Kidney (tissue), 13 donors: ENCODE measurements at regions not wholly inside any gene's neighbourhood (a gene's known extent, or its start where the extent isn't known, plus 50 kb on each side); places are given as distances from the start of the nearest gene placed in this dataset.

ENCODE experiments used
- DNase-seq, 5 donors: peaks; one replicate each; pipeline ENCODE4 v3.0.0-alpha.2; 2013 to 2020
- FAIRE-seq: peaks from 2 replicates; lab custom pipeline; 2012; peaks lifted over from hg19 to GRCh38; lab: Jason Lieb, UNC
- H3K27ac ChIP-seq, 2 donors: one replicate each; pipeline ENCODE4 v1.7.0; 2013; ENCODE audit warnings: low read depth in 2 of 2, low read length in 2 of 2, inconsistent platforms in 1 of 2
- H3K27me3 ChIP-seq: one replicate; pipeline ENCODE4 v1.7.1; 2013; ENCODE audit warnings: low read length, inconsistent platforms; ENCODE audit not compliant: control insufficient read depth, insufficient read depth
- H3K36me3 ChIP-seq, 3 donors: one replicate each; pipeline versions ENCODE4 v1.7.0 to v1.7.1; 2013; ENCODE audit warnings: low read length in 3 of 3, control low read depth in 1 of 3, inconsistent platforms in 1 of 3; ENCODE audit not compliant: insufficient read depth in 3 of 3, control insufficient read depth in 2 of 3
- H3K4me1 ChIP-seq, 3 donors: one replicate each; pipeline versions ENCODE4 v1.7.0 to v1.7.1; 2013; ENCODE audit warnings: low read length in 3 of 3, inconsistent platforms in 1 of 3, low read depth in 1 of 3; ENCODE audit not compliant: control insufficient read depth in 2 of 3, insufficient read depth in 2 of 3
- H3K4me3 ChIP-seq, 3 donors: one replicate each; pipeline versions ENCODE4 v1.7.0 to v1.8.1; 2013; ENCODE audit warnings: low read length in 3 of 3, control low read depth in 1 of 3, inconsistent platforms in 1 of 3
- H3K9ac ChIP-seq, 3 donors: one replicate each; pipeline versions ENCODE4 v1.7.0 to v1.7.1; 2013; ENCODE audit warnings: low read length in 3 of 3, control low read depth in 1 of 3, inconsistent platforms in 1 of 3
- H3K9me3 ChIP-seq, 3 donors: one replicate each; pipeline versions ENCODE4 v1.7.0 to v1.7.1; 2013; ENCODE audit warnings: low read length in 3 of 3, control low read depth in 1 of 3, inconsistent platforms in 1 of 3; ENCODE audit not compliant: control insufficient read depth in 2 of 3, insufficient read depth in 1 of 3
- intact Hi-C: fragments of 100-400 bp; cut with DNase I; formaldehyde crosslinking; loops from one replicate; pipeline ENCODE4 v1.11.1; 2022
- TF ChIP-seq, protein P1 (sequence below): IDR thresholded peaks from 3 replicates; pipeline ENCODE4 v1.5.1; 2012; ENCODE audit warnings: mild to moderate bottlenecking, moderate library complexity, borderline replicate concordance; ENCODE audit not compliant: insufficient read depth; ENCODE audit errors: extremely low read depth
- donor health status: control.
- donor health status: control.
- donor health status: control.
- donor health status: control.
- donor health status: control.
- donor health status: DM: yes; HTN: yes; CAD: no.
- donor health status: Normal renal cell carcinoma (clear cell type).

- Histone ChIP-seq H3K4me1 (no peaks in the 10 kb centered on the region), H3K36me3 (no peaks in the 10 kb centered on the region), H3K27me3 (no peaks in the 10 kb centered on the region), H3K9me3 (no peaks in the 10 kb centered on the region), H3K9ac (no peak overlapping the region), H3K27ac (no peak overlapping the region), H3K4me3 (no peak overlapping the region)
- FAIRE-seq: no peak
- no peak for DNase-seq
- TF ChIP-seq, protein P1, sequence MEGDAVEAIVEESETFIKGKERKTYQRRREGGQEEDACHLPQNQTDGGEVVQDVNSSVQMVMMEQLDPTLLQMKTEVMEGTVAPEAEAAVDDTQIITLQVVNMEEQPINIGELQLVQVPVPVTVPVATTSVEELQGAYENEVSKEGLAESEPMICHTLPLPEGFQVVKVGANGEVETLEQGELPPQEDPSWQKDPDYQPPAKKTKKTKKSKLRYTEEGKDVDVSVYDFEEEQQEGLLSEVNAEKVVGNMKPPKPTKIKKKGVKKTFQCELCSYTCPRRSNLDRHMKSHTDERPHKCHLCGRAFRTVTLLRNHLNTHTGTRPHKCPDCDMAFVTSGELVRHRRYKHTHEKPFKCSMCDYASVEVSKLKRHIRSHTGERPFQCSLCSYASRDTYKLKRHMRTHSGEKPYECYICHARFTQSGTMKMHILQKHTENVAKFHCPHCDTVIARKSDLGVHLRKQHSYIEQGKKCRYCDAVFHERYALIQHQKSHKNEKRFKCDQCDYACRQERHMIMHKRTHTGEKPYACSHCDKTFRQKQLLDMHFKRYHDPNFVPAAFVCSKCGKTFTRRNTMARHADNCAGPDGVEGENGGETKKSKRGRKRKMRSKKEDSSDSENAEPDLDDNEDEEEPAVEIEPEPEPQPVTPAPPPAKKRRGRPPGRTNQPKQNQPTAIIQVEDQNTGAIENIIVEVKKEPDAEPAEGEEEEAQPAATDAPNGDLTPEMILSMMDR: no peak
- intact Hi-C loops: no loop called here
These were observed 298.1 kb upstream of the THBS1 start for GRCh38 chr15:39282663-39283208.

- H3K27ac ChIP-seq: no peak overlapping the region
- no peak for FAIRE-seq
- no peak for DNase-seq
- no peak overlapping the region for H3K9ac ChIP-seq
- no peaks in the 10 kb centered on the region for H3K36me3 ChIP-seq
- intact Hi-C loops: no loop called here
- H3K27me3 ChIP-seq: no peaks in the 10 kb centered on the region
- H3K9me3 ChIP-seq: no peaks in the 10 kb centered on the region
- H3K4me3 ChIP-seq: no peak overlapping the region
- no peaks in the 10 kb centered on the region for H3K4me1 ChIP-seq
- TF ChIP-seq, protein P1: no peak
These were observed 297.3 kb upstream of the THBS1 start for GRCh38 chr15:39283531-39283930.

DNA sequence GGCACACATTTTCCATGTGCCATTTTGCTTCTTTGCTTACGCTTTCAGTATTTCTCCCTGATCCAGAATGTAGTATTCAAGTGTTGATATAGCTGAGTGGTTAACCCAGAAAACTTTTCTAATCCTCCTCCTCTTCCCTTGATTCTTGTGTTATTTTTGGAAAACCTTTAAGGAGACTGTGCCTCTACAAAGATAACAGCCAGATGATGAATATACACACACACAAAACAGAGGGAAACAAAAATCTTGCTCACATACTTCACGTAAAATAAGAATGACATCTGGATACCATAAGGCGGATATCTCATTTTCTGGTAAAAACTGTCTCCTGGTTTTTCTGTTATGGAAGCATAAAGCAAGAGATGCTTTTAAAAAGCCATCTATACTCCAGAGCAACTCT lies 295.8 kb upstream of the THBS1 start:
- H3K27me3 ChIP-seq: no peaks in the 10 kb centered on the region
- no peak overlapping the region for H3K9ac ChIP-seq
- H3K4me1 ChIP-seq: no peaks in the 10 kb centered on the region
- no peak overlapping the region for H3K27ac ChIP-seq
- intact Hi-C loops: no loop called here
- DNase-seq (peak in 1 of 5 donors; percentile 7), FAIRE-seq (no peak)
- no peaks in the 10 kb centered on the region for H3K36me3 ChIP-seq
- TF ChIP-seq, protein P1: no peak
- H3K9me3 ChIP-seq: no peaks in the 10 kb centered on the region
- H3K4me3 ChIP-seq: no peak overlapping the region

- H3K9ac ChIP-seq: no peak overlapping the region
- no peaks in the 10 kb centered on the region for H3K9me3 ChIP-seq
- H3K27ac ChIP-seq: no peak overlapping the region
- no peaks in the 10 kb centered on the region for H3K27me3 ChIP-seq
- intact Hi-C loops: no loop called here
- DNase-seq (no peak), FAIRE-seq (no peak)
- no peaks in the 10 kb centered on the region for H3K4me1 ChIP-seq
- TF ChIP-seq, protein P1: no peak
- no peaks in the 10 kb centered on the region for H3K36me3 ChIP-seq
- H3K4me3 ChIP-seq: no peak overlapping the region
These were observed 295.2 kb upstream of the THBS1 start for GRCh38 chr15:39285663-39286062.
